DND-41 (cell line): ENCODE measurements at regions not wholly inside any gene's neighbourhood (a gene's known extent, or its start where the extent isn't known, plus 50 kb on each side); places are given as distances from the start of the nearest gene placed in this dataset.

ENCODE experiments used
- EZH2 ChIP-seq: IDR thresholded peaks from 3 replicates; pipeline ENCODE4 v1.6.1; 2012; ENCODE audit warnings: borderline replicate concordance, low read depth, mild to moderate bottlenecking, moderate library complexity, low read length, inconsistent platforms; ENCODE audit not compliant: severe bottlenecking
- TF ChIP-seq, protein P1 (sequence below): IDR thresholded peaks from 2 replicates; pipeline ENCODE4 v1.5.1; 2012; ENCODE audit warnings: borderline replicate concordance, low read length, moderate library complexity, mild to moderate bottlenecking; ENCODE audit not compliant: poor library complexity, severe bottlenecking; ENCODE audit errors: extremely low read depth

DNA sequence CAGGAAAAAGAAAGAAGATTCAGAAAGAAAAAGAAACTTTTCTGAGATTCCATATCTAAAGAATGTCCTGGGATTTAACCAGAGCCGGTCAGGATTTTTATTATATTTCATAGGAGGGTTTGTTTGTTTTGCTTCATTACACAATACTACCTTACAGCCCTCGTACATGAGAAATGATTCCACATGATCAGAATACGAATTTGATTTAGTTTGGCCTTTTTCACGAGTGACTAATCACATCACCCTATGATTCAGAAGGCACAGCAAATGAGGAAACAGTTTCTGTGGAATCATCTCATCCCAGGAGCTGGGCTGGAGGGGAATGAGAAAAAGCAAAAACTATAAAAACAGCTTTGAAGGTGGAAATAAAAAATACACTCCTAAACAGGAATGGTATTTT is 54.7 kb upstream of the VWC2 start:
- TF ChIP-seq, protein P1, sequence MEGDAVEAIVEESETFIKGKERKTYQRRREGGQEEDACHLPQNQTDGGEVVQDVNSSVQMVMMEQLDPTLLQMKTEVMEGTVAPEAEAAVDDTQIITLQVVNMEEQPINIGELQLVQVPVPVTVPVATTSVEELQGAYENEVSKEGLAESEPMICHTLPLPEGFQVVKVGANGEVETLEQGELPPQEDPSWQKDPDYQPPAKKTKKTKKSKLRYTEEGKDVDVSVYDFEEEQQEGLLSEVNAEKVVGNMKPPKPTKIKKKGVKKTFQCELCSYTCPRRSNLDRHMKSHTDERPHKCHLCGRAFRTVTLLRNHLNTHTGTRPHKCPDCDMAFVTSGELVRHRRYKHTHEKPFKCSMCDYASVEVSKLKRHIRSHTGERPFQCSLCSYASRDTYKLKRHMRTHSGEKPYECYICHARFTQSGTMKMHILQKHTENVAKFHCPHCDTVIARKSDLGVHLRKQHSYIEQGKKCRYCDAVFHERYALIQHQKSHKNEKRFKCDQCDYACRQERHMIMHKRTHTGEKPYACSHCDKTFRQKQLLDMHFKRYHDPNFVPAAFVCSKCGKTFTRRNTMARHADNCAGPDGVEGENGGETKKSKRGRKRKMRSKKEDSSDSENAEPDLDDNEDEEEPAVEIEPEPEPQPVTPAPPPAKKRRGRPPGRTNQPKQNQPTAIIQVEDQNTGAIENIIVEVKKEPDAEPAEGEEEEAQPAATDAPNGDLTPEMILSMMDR, result no peak
- no peak for TF ChIP-seq EZH2
